ENCODE measurements at regions not wholly inside any gene's neighbourhood (a gene's known extent, or its start where the extent isn't known, plus 50 kb on each side); places are given as distances from the start of the nearest gene placed in this dataset.

- no peak overlapping the region for H3K27ac ChIP-seq (ENCODE audit: control insufficient read depth, insufficient read depth, low read length)
- H3K9ac ChIP-seq (ENCODE audit: control insufficient read depth, extremely low read depth, insufficient read depth, low read length): no peak overlapping the region
- no peaks in the 10 kb centered on the region for H3K4me1 ChIP-seq (ENCODE audit: control insufficient read depth, extremely low read depth, insufficient read depth, low read length)
- no peaks in the 10 kb centered on the region for H3K36me3 ChIP-seq (ENCODE audit: control insufficient read depth in 2 of 2, extremely low read depth in 1 of 2, insufficient read depth in 2 of 2, low read length in 2 of 2)
- no peaks in the 10 kb centered on the region for H3K9me3 ChIP-seq (ENCODE audit: control insufficient read depth, low read depth, low read length)
- no peaks in the 10 kb centered on the region for H3K79me2 ChIP-seq (ENCODE audit: control insufficient read depth, insufficient read depth, low read length)
- H2AFZ ChIP-seq (ENCODE audit: control insufficient read depth, low read length): no peak overlapping the region
- no peaks in the 10 kb centered on the region for H3K9me1 ChIP-seq (ENCODE audit: control insufficient read depth, extremely low read depth, insufficient read depth, low read length)
- H3K4me3 ChIP-seq (ENCODE audit: control insufficient read depth in 2 of 3, extremely low read depth in 1 of 3, insufficient read depth in 2 of 3, low read depth in 1 of 3, low read length in 3 of 3): no peak overlapping the region
- no peak for FAIRE-seq
- dilution Hi-C loops (cut with MboI; ENCODE audit: extremely low pct_ligation_motif_present, low sequenced_read_pairs): no loop called here
- no peak for TF ChIP-seq EZH2 (IDR thresholded peaks at IDR 0.05; ENCODE audit: low read length)
- TF ChIP-seq CTCF (optimal IDR thresholded peaks at IDR 0.05 in 1 of 3, IDR thresholded peaks at IDR 0.05 in 1 of 3, conservative IDR thresholded peaks at IDR 0.05 in 1 of 3; ENCODE audit: extremely low read depth in 1 of 3, insufficient read depth in 2 of 3, low read length in 3 of 3): no peak
- no peaks in the 10 kb centered on the region for H4K20me1 ChIP-seq (ENCODE audit: control insufficient read depth, extremely low read depth, insufficient read depth, low read length)
- H3K27me3 ChIP-seq (ENCODE audit: control insufficient read depth, extremely low read depth, insufficient read depth, low read length): no peaks in the 10 kb centered on the region
- DNase-seq (ENCODE audit: low read depth, low spot score): no peak
- no peak overlapping the region for H3K4me2 ChIP-seq (ENCODE audit: control insufficient read depth, extremely low read depth, insufficient read depth, low read depth, low read length)
These were observed 305.5 kb downstream of the DMRT2 start for GRCh38 chr9:1355656-1356055.

GRCh38 chr9:1362845-1363244 lies 312.7 kb downstream of the DMRT2 start:
- dilution Hi-C loops (cut with MboI; ENCODE audit: extremely low pct_ligation_motif_present, low sequenced_read_pairs): no loop called here
- no peak for FAIRE-seq
- no peak overlapping the region for H3K27ac ChIP-seq (ENCODE audit: control insufficient read depth, insufficient read depth, low read length)
- no peaks in the 10 kb centered on the region for H3K4me1 ChIP-seq (ENCODE audit: control insufficient read depth, extremely low read depth, insufficient read depth, low read length)
- H3K9me1 ChIP-seq (ENCODE audit: control insufficient read depth, extremely low read depth, insufficient read depth, low read length): no peaks in the 10 kb centered on the region
- no peak overlapping the region for H3K4me2 ChIP-seq (ENCODE audit: control insufficient read depth, extremely low read depth, insufficient read depth, low read depth, low read length)
- no peaks in the 10 kb centered on the region for H3K36me3 ChIP-seq (ENCODE audit: control insufficient read depth in 2 of 2, extremely low read depth in 1 of 2, insufficient read depth in 2 of 2, low read length in 2 of 2)
- no peaks in the 10 kb centered on the region for H3K27me3 ChIP-seq (ENCODE audit: control insufficient read depth, extremely low read depth, insufficient read depth, low read length)
- no peaks in the 10 kb centered on the region for H3K9me3 ChIP-seq (ENCODE audit: control insufficient read depth, low read depth, low read length)
- DNase-seq (ENCODE audit: low read depth, low spot score): no peak
- no peak overlapping the region for H2AFZ ChIP-seq (ENCODE audit: control insufficient read depth, low read length)
- no peaks in the 10 kb centered on the region for H3K79me2 ChIP-seq (ENCODE audit: control insufficient read depth, insufficient read depth, low read length)
- H3K4me3 ChIP-seq (ENCODE audit: control insufficient read depth in 2 of 3, extremely low read depth in 1 of 3, insufficient read depth in 2 of 3, low read depth in 1 of 3, low read length in 3 of 3): no peak overlapping the region
- H4K20me1 ChIP-seq (ENCODE audit: control insufficient read depth, extremely low read depth, insufficient read depth, low read length): no peaks in the 10 kb centered on the region
- TF ChIP-seq EZH2 (IDR thresholded peaks at IDR 0.05; ENCODE audit: low read length): no peak
- no peak for TF ChIP-seq CTCF (optimal IDR thresholded peaks at IDR 0.05 in 1 of 3, IDR thresholded peaks at IDR 0.05 in 1 of 3, conservative IDR thresholded peaks at IDR 0.05 in 1 of 3; ENCODE audit: extremely low read depth in 1 of 3, insufficient read depth in 2 of 3, low read length in 3 of 3)
- H3K9ac ChIP-seq (ENCODE audit: control insufficient read depth, extremely low read depth, insufficient read depth, low read length): no peak overlapping the region
